H1 (cell line): ENCODE measurements at regions not wholly inside any gene's neighbourhood (a gene's known extent, or its start where the extent isn't known, plus 50 kb on each side); places are given as distances from the start of the nearest gene placed in this dataset.

Experiments used
- ATF2 ChIP-seq: IDR thresholded peaks from 2 replicates; pipeline ENCODE4 v1.6.1; 2012; ENCODE audit warnings: low read length, inconsistent platforms
- HDAC6 ChIP-seq: IDR thresholded peaks from one replicate; pipeline ENCODE4 v1.7.1; 2012; ENCODE audit warnings: low read depth, mild to moderate bottlenecking, inconsistent platforms, low read length, moderate library complexity
- RXRA ChIP-seq: IDR thresholded peaks from 2 replicates; pipeline ENCODE4 v1.6.1; 2011; ENCODE audit warnings: low read depth, mild to moderate bottlenecking, low read length, moderate library complexity; ENCODE audit not compliant: insufficient read depth

GRCh38 chr1:233527818-233528217 lies 86.1 kb upstream of the KCNK1 start (continued):
- TF ChIP-seq RXRA (no peak), ATF2 (no peak), HDAC6 (no peak)
- TF ChIP-seq, all 59 proteins: peak for 0
